ENCODE measurements at regions not wholly inside any gene's neighbourhood (a gene's known extent, or its start where the extent isn't known, plus 50 kb on each side); places are given as distances from the start of the nearest gene placed in this dataset.

GRCh38 chr2:207479198-207479785, 50.5 kb upstream of the CREB1 start:
- Histone ChIP-seq H3K36me3 (ENCODE audit: insufficient read depth, low read length) (no peaks in the 10 kb centered on the region), H3F3A (ENCODE audit: insufficient read depth, low read length, poor library complexity, severe bottlenecking) (no peaks in the 10 kb centered on the region), H2AFZ (ENCODE audit: low read depth, low read length) (no peak overlapping the region), H3K9me2 (ENCODE audit: insufficient read depth, low read length) (no peaks in the 10 kb centered on the region), H3K9ac (ENCODE audit: low read length) (no peak overlapping the region), H4K20me1 (ENCODE audit: insufficient read depth) (no peaks in the 10 kb centered on the region), H3K27ac (ENCODE audit: low read length) (no peak overlapping the region), H3K4me3 (ENCODE audit: low read length) (no peak overlapping the region), H3K79me2 (replicated peaks; ENCODE audit: insufficient read depth, low read length) (no peaks in the 10 kb centered on the region), H3K27me3 (ENCODE audit: insufficient read depth, low read depth, low read length) (no peaks in the 10 kb centered on the region), H3K9me3 (ENCODE audit: low read length) (no peaks in the 10 kb centered on the region), H3K4me2 (ENCODE audit: low read length) (no peak overlapping the region)
- TF ChIP-seq RAD21 (conservative IDR thresholded peaks at IDR 0.05) (no peak), EZH2 (IDR thresholded peaks at IDR 0.05; ENCODE audit: borderline replicate concordance, insufficient read depth, low read length, poor library complexity, severe bottlenecking) (no peak), POLR2AphosphoS5 (IDR thresholded peaks at IDR 0.05) (no peak), SMC3 (conservative IDR thresholded peaks at IDR 0.05; ENCODE audit: poor library complexity) (no peak), TAF1 (IDR thresholded peaks at IDR 0.05; ENCODE audit: low read depth) (no peak), MXI1 (conservative IDR thresholded peaks at IDR 0.05; ENCODE audit: poor library complexity, severe bottlenecking) (no peak), CTCF (IDR thresholded peaks at IDR 0.05; ENCODE audit: poor library complexity, severe bottlenecking) (no peak), EP300 (conservative IDR thresholded peaks at IDR 0.05; ENCODE audit: poor library complexity, severe bottlenecking) (no peak), REST (IDR thresholded peaks at IDR 0.05; ENCODE audit: borderline replicate concordance) (no peak)

Small RNA genes lying in the stretch of these regions (small RNA-seq; reads per million reads assigned to genes)
- gene MIR1302-4: 0 reads per million in 3 experiments
